ENCODE measurements at regions not wholly inside any gene's neighbourhood (a gene's known extent, or its start where the extent isn't known, plus 50 kb on each side); places are given as distances from the start of the nearest gene placed in this dataset.
A peak's percentile ranks its signal among the peaks of the same experiment; 100 is the strongest.

- TF ChIP-seq, protein P1, sequence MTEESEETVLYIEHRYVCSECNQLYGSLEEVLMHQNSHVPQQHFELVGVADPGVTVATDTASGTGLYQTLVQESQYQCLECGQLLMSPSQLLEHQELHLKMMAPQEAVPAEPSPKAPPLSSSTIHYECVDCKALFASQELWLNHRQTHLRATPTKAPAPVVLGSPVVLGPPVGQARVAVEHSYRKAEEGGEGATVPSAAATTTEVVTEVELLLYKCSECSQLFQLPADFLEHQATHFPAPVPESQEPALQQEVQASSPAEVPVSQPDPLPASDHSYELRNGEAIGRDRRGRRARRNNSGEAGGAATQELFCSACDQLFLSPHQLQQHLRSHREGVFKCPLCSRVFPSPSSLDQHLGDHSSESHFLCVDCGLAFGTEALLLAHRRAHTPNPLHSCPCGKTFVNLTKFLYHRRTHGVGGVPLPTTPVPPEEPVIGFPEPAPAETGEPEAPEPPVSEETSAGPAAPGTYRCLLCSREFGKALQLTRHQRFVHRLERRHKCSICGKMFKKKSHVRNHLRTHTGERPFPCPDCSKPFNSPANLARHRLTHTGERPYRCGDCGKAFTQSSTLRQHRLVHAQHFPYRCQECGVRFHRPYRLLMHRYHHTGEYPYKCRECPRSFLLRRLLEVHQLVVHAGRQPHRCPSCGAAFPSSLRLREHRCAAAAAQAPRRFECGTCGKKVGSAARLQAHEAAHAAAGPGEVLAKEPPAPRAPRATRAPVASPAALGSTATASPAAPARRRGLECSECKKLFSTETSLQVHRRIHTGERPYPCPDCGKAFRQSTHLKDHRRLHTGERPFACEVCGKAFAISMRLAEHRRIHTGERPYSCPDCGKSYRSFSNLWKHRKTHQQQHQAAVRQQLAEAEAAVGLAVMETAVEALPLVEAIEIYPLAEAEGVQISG (CRISPR knock-in tag; IDR thresholded peaks at IDR 0.05), result no peak
- no peak for TF ChIP-seq RBFOX2 (IDR thresholded peaks at IDR 0.05; ENCODE audit: low read depth, low read length)
- TF ChIP-seq, protein P2, sequence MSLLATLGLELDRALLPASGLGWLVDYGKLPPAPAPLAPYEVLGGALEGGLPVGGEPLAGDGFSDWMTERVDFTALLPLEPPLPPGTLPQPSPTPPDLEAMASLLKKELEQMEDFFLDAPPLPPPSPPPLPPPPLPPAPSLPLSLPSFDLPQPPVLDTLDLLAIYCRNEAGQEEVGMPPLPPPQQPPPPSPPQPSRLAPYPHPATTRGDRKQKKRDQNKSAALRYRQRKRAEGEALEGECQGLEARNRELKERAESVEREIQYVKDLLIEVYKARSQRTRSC (CRISPR knock-in tag; IDR thresholded peaks at IDR 0.05; ENCODE audit: low read depth), result no peak
Measured at GRCh38 chr6:56772737-56773184, 130.1 kb upstream of the DST start (continued).

DNA sequence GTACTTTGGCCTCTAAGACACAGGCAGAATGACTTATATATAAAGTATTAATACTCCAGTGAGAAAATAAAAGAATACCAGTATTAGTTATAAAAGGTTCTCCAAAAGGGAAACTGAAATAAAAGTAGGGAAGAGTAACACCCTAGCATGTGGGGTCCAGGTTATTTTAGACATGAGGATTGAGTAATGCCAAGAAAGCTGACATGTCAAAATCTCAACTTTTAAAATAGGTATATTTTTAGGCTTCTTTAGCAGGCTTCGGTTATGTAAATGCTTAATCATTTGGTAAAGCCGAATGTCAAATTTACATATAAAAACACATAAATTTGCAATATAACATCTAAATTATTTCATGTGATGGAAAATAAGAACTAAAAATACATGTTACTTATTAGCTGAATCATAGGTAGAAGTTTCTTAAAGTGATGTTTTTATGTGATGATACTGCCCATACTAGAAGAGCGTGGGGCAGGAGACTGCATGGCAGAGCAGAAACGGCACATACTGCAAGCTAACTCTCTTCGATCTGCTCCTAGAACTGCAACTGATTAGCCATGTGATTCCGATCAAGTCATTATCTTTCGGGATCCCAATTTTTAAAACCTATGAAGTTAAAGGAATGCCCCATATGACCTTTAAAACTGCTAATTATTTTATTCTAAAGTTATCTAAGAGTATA lies 129.4 kb upstream of the DST start:
- DNase-seq (ENCODE audit: low spot score), result no peak
- no peaks in the 10 kb centered on the region for H3K9me3 ChIP-seq (ENCODE audit: low read length)
- in situ Hi-C loops (cut with HindIII; ENCODE audit: extremely low pct_ligation_motif_present, low pct_unique_long_range_greater_than_20kb), result no loop called here
- no peak overlapping the region for H3K9ac ChIP-seq (ENCODE audit: insufficient read depth, low read depth, low read length)
- no TSS peak for BruUV-seq (replicated peaks)
- CTCF ChIA-PET (ENCODE audit: low intra/inter-chr PET ratio, low total read pairs), result no interaction called here
- no peak overlapping the region for H3K4me2 ChIP-seq (ENCODE audit: low read depth, low read length)
- no peak overlapping the region for H2AFZ ChIP-seq (ENCODE audit: low read length)
- no peaks in the 10 kb centered on the region for H3K79me2 ChIP-seq (ENCODE audit: insufficient read depth, low read length)
- WGBS (ENCODE audit: low lambda C conversion rate), result 80% methylated on average over 7 of the region's 7 CpGs
- FAIRE-seq, result no peak
- no peaks in the 10 kb centered on the region for H4K20me1 ChIP-seq (ENCODE audit: insufficient read depth, low read length)
- no peaks in the 10 kb centered on the region for H3K4me1 ChIP-seq (ENCODE audit: insufficient read depth, low read length)
- POLR2A ChIA-PET, result no interaction called here
- H3K36me3 ChIP-seq (replicated peaks in 1 of 2; ENCODE audit: control insufficient read depth in 1 of 2, insufficient read depth in 2 of 2, low read length in 2 of 2), result no peaks in the 10 kb centered on the region
- TF ChIP-seq MAFF (IDR thresholded peaks at IDR 0.05; ENCODE audit: low read depth, low read length) (0 out of 2 replicates have a peak, but pooled peaks have one; percentile 44), PITX1 (CRISPR knock-in tag; IDR thresholded peaks at IDR 0.05) (no peak), MAFK (conservative IDR thresholded peaks at IDR 0.05 in 1 of 2, IDR thresholded peaks at IDR 0.05 in 1 of 2; ENCODE audit: low read length in 2 of 2) (peak; percentile 54 to 57; a peak in 3 of 4 replicates)
- ATAC-seq, result no peak
- no peak overlapping the region for H3K4me3 ChIP-seq (replicated peaks in 1 of 3; ENCODE audit: insufficient read depth in 1 of 3, low read depth in 2 of 3, low read length in 3 of 3)
- no peaks in the 10 kb centered on the region for H3K27me3 ChIP-seq (ENCODE audit: control insufficient read depth in 1 of 2, insufficient read depth in 2 of 2, low read length in 2 of 2)
- intact Hi-C loops (cut with micrococcal nuclease; ENCODE audit: unreplicated experiment), result no loop called here
- H3K27ac ChIP-seq (ENCODE audit: extremely low read length, insufficient read depth, low read length), result no peak overlapping the region

All from HepG2 (cell line).